Panc1 (cell line): ENCODE measurements at regions not wholly inside any gene's neighbourhood (a gene's known extent, or its start where the extent isn't known, plus 50 kb on each side); places are given as distances from the start of the nearest gene placed in this dataset.

Experiments
- ATAC-seq: fragments of 200-7000 bp; cut with Tn5 transposase; 2 replicates; pipeline ENCODE4 v1.9.1; 2020; ENCODE audit warnings: mild to moderate bottlenecking, moderate library complexity
- BruUV-seq: library from RNA; stranded (reverse); fragments of 400-500 nt; replicated peaks from 2 replicates; lab custom pipeline; 2021; lab: Mats Ljungman, UMichigan
- CTCF ChIA-PET: fragments of 300-600 bp; sonication (Branson Sonifier 250); formaldehyde crosslinking; loops from one replicate; lab custom pipeline; 2022; ENCODE audit warnings: antibody characterized with exemption; lab: Charles Lee
- POLR2A ChIA-PET: fragments of 300-600 bp; sonication (Branson Sonifier 250); formaldehyde crosslinking; loops from one replicate; lab custom pipeline; 2022; ENCODE audit warnings: antibody characterized with exemption; lab: Charles Lee
- DNase-seq: peaks from one replicate; pipeline ENCODE4 v3.0.0-alpha.2; 2010; ENCODE audit warnings: low read depth, low spot score
- H3K27ac ChIP-seq: 2 replicates; pipeline ENCODE4 v1.5.1; 2011; ENCODE audit warnings: mild to moderate bottlenecking, low read length, inconsistent platforms
- H3K27me3 ChIP-seq: fragments of 200-500 bp; sonication (Bioruptor generic); 2 replicates; pipeline ENCODE4 v1.6.0; 2014; ENCODE audit warnings: low read length, inconsistent platforms; ENCODE audit not compliant: control insufficient read depth, insufficient read depth
- H3K36me3 ChIP-seq: fragments of 200-500 bp; sonication (Bioruptor generic); 2 replicates; pipeline ENCODE4 v1.5.1; 2014; ENCODE audit warnings: inconsistent platforms, mild to moderate bottlenecking, low read length, moderate library complexity; ENCODE audit not compliant: control insufficient read depth, insufficient read depth
- H3K4me1 ChIP-seq: 2 replicates; pipeline ENCODE4 v1.5.1; 2011; ENCODE audit warnings: inconsistent platforms, mild to moderate bottlenecking, low read length, moderate library complexity; ENCODE audit not compliant: control insufficient read depth, insufficient read depth
- H3K4me3 ChIP-seq, 2 experiments: 2 replicates each; pipeline ENCODE4 v1.5.1; 2011 to 2012; ENCODE audit warnings: low read depth in 2 of 2, low read length in 2 of 2, mild to moderate bottlenecking in 2 of 2, inconsistent platforms in 1 of 2, moderate library complexity in 1 of 2
- H3K9me3 ChIP-seq: fragments of 200-500 bp; sonication (Bioruptor generic); 2 replicates; pipeline ENCODE4 v1.5.1; 2014; ENCODE audit warnings: low read depth, mild to moderate bottlenecking, inconsistent platforms, low read length, moderate library complexity; ENCODE audit not compliant: control insufficient read depth, insufficient read depth
- POLR2AphosphoS5 ChIP-seq: IDR thresholded peaks from 2 replicates; pipeline ENCODE4 v1.6.1; 2012; ENCODE audit warnings: mild to moderate bottlenecking, low read depth, low read length, moderate library complexity
- SIN3A ChIP-seq: IDR thresholded peaks from 2 replicates; pipeline ENCODE4 v1.6.1; 2012; ENCODE audit warnings: low read depth, mild to moderate bottlenecking, low read length, moderate library complexity, borderline replicate concordance; ENCODE audit not compliant: insufficient read depth
- TCF7L2 ChIP-seq: IDR thresholded peaks from 2 replicates; pipeline ENCODE4 v1.6.1; 2011; ENCODE audit warnings: mild to moderate bottlenecking, low read depth, low read length, inconsistent platforms
- in situ Hi-C: cut with HindIII; loops from 2 replicates; pipeline ENCODE4 v1.10.0; 2016; ENCODE audit warnings: low sequenced_read_pairs, low pct_unique_long_range_greater_than_20kb
- intact Hi-C: fragments of 100-400 bp; cut with micrococcal nuclease; formaldehyde crosslinking; loops from one replicate; pipeline ENCODE4 v1.10.0; 2022; ENCODE audit not compliant: unreplicated experiment
- TF ChIP-seq, protein P1 (sequence below), 2 experiments: IDR thresholded peaks; 2 replicates each; pipeline ENCODE4 v1.6.1; 2011 to 2012; ENCODE audit warnings: low read depth in 2 of 2, control low read depth in 1 of 2, low read length in 1 of 2, mild to moderate bottlenecking in 1 of 2, moderate library complexity in 1 of 2; ENCODE audit not compliant: insufficient read depth in 1 of 2
- TF ChIP-seq, protein P2 (sequence below): fragments of 450-650 bp; IDR thresholded peaks from 2 replicates; pipeline ENCODE4 v1.5.1; 2017; ENCODE audit warnings: mild to moderate bottlenecking

DNA sequence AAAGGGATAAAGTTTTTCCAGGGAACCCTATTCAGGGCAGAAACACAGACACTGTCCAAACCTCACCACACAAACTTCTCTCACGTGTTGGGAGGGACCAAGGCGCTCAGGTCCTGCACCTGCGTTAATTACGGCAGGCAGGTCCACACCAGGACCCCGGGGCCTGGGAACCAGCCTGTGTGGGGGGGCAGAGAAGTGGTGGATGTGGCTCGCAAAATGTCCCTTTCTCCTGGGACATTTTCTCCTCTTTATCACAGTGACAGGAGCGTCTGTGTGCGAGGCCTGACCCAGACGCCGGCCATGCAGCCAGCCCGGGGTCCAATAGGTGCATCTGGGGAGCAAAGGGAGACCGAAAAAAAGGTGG, 73.4 kb upstream of the ZNF722 start:
- Histone ChIP-seq H3K27ac (peak overlapping the region; percentile 73), H3K4me1 (no peaks in the 10 kb centered on the region), H3K36me3 (no peaks in the 10 kb centered on the region), H3K4me3 (peak overlapping the region; percentile 62), H3K9me3 (peaks cover 15% of the 10 kb centered on the region; the same call in 1 of the 2 replicates), H3K27me3 (no peaks in the 10 kb centered on the region)
- intact Hi-C loops: no loop called here
- DNase-seq (no peak), ATAC-seq (peak; percentile 2; the same call in 1 of the 2 replicates)
- in situ Hi-C loops: no loop called here
- BruUV-seq: TSS peak; percentile 84
- TF ChIP-seq SIN3A: no peak
- TF ChIP-seq POLR2AphosphoS5: no peak
- TF ChIP-seq, protein P1, sequence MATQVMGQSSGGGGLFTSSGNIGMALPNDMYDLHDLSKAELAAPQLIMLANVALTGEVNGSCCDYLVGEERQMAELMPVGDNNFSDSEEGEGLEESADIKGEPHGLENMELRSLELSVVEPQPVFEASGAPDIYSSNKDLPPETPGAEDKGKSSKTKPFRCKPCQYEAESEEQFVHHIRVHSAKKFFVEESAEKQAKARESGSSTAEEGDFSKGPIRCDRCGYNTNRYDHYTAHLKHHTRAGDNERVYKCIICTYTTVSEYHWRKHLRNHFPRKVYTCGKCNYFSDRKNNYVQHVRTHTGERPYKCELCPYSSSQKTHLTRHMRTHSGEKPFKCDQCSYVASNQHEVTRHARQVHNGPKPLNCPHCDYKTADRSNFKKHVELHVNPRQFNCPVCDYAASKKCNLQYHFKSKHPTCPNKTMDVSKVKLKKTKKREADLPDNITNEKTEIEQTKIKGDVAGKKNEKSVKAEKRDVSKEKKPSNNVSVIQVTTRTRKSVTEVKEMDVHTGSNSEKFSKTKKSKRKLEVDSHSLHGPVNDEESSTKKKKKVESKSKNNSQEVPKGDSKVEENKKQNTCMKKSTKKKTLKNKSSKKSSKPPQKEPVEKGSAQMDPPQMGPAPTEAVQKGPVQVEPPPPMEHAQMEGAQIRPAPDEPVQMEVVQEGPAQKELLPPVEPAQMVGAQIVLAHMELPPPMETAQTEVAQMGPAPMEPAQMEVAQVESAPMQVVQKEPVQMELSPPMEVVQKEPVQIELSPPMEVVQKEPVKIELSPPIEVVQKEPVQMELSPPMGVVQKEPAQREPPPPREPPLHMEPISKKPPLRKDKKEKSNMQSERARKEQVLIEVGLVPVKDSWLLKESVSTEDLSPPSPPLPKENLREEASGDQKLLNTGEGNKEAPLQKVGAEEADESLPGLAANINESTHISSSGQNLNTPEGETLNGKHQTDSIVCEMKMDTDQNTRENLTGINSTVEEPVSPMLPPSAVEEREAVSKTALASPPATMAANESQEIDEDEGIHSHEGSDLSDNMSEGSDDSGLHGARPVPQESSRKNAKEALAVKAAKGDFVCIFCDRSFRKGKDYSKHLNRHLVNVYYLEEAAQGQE (IDR thresholded peaks at IDR 0.05; ENCODE audit: insufficient read depth in 1 of 2, low read depth in 2 of 2, low read length in 1 of 2): no peak
- no peak for TF ChIP-seq TCF7L2
- TF ChIP-seq, protein P2, sequence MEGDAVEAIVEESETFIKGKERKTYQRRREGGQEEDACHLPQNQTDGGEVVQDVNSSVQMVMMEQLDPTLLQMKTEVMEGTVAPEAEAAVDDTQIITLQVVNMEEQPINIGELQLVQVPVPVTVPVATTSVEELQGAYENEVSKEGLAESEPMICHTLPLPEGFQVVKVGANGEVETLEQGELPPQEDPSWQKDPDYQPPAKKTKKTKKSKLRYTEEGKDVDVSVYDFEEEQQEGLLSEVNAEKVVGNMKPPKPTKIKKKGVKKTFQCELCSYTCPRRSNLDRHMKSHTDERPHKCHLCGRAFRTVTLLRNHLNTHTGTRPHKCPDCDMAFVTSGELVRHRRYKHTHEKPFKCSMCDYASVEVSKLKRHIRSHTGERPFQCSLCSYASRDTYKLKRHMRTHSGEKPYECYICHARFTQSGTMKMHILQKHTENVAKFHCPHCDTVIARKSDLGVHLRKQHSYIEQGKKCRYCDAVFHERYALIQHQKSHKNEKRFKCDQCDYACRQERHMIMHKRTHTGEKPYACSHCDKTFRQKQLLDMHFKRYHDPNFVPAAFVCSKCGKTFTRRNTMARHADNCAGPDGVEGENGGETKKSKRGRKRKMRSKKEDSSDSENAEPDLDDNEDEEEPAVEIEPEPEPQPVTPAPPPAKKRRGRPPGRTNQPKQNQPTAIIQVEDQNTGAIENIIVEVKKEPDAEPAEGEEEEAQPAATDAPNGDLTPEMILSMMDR: no peak
- ChIA-PET POLR2A (no interaction called here), CTCF (interaction anchor here (0.6 kb wide), 1 partner anchor 119 kb away, joined by 3 read pairs; no protein-coding TSS in a partner anchor)

DNA sequence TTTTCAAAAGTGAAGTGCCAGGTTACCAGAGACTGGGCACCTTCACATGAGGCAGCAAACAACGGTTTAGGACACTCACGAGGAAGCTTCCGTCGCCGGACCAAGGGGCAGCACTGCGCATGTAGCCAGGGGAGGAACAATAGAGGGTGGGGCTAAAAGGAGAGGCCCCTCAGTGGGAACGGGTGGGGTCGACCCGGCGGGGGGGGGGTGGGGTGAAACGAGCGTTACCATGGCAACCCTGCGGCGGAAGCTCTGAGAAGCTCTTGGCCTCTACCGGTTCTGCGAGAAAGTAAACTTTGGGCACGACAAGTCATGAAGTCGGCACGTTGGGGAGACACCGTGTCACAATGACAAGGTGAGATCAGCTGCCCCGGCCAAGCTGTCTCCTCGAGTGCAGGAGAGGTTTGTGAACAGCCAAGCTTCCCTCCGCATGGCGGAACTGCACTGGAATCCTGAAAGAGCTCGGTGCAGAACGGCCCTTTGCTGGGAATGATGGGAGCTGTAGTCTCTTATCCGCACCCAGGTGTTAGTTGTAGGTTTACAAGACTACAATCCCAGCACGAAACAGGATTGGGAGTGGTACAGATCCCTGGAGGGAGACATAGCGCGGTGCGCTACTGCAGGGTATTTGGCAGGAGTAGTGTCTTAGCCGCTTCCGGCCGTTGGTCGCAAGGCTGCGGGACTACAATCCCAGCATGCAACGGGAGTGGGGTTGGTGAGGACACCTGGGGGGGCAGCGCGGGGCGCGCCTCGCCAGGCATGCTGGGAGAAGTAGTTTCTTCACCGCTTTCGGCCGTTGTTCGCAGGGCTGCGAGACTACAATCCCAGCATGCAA, 72.8 kb upstream of the ZNF722 start:
- ChIA-PET POLR2A (interaction anchor here (0.6 to 0.8 kb wide), 3 partner anchors 26 to 1268 kb away, joined by 3 to 11 read pairs (median 4); no protein-coding TSS in a partner anchor), CTCF (interaction anchor here (0.6 kb wide), 1 partner anchor 120 kb away, joined by 3 read pairs; no protein-coding TSS in a partner anchor)
- intact Hi-C loops: no loop called here
- Histone ChIP-seq H3K4me1 (no peaks in the 10 kb centered on the region), H3K4me3 (peak overlapping the region; percentile 62), H3K27ac (peak overlapping the region; percentile 89), H3K27me3 (no peaks in the 10 kb centered on the region), H3K9me3 (peaks cover 15% of the 10 kb centered on the region; the same call in 1 of the 2 replicates), H3K36me3 (no peaks in the 10 kb centered on the region)
- peak; percentile 51 for DNase-seq
- in situ Hi-C loops: no loop called here
- TF ChIP-seq POLR2AphosphoS5: 0 out of 2 replicates have a peak, but pooled peaks have one; percentile 24
- TF ChIP-seq, protein P1 (IDR thresholded peaks at IDR 0.05; ENCODE audit: insufficient read depth in 1 of 2, low read depth in 2 of 2, low read length in 1 of 2): no peak
- peak; percentile 94 for ATAC-seq
- no TSS peak for BruUV-seq
